HG02623 (cell line): ENCODE measurements at regions not wholly inside any gene's neighbourhood (a gene's known extent, or its start where the extent isn't known, plus 50 kb on each side); places are given as distances from the start of the nearest gene placed in this dataset.
A peak's percentile ranks its signal among the peaks of the same experiment; 100 is the strongest.
"Not testable (repeated sequence)": the region's sequence is repeated elsewhere in the genome, so short reads cannot be mapped to it uniquely, and the experiment has no call there.

ENCODE experiments used
- ATAC-seq: cut with Tn5 transposase; IDR thresholded peaks from one replicate; pipeline ENCODE4 v1.9.1; 2021; ENCODE audit warnings: moderate library complexity; ENCODE audit not compliant: unreplicated experiment

DNA sequence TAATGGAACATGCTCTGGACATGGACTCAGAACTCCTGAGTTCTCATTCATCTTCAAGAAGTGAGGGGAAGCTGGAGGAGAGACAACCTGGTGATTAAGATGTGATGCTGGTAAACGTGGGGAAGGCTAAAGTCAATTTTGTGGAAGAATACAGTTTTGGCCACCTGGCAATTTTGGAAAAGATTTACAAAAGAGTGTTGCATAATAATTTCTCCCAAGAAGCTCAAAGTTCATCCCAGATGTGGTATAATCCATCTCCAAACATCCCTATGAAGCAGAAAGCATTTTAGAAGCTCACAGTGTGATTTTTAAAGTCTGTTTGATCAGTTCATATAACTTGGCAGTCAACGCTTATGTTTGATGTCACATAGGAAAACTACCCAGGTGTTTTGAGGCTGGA lies 208.7 kb downstream of the LMX1A start:
- ATAC-seq: no peak

DNA sequence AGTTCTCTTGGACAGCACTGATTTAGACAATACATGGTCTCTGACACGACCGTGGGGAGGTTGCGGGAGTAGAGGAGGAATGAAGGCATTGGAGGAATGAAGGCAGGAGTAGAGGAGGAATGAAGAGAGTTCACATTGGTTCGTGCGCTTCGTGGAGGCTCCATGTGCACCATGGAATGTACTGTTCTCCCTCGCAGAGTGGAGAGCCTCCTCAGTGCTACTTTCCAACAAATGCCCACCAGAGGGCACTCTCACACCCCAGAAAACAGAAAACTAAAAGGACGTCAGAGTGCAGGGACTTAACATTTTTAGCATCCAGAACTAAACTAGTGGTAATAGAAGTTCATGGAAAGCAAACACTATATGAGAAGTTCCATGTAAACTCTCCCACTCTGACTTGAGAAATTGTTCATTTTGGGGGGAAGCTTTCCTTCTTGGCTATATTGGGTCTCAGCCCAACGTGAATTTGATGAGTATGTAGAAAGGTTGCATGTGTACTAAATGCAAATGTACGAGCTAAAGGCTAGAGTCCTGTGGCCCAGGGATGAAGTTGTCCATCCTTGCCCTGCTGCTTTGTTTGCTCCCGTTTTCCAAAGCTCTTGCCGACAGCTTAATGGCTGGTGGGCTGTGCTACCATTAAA lies 211.6 kb downstream of the LMX1A start:
- peak; percentile 67 for ATAC-seq

DNA sequence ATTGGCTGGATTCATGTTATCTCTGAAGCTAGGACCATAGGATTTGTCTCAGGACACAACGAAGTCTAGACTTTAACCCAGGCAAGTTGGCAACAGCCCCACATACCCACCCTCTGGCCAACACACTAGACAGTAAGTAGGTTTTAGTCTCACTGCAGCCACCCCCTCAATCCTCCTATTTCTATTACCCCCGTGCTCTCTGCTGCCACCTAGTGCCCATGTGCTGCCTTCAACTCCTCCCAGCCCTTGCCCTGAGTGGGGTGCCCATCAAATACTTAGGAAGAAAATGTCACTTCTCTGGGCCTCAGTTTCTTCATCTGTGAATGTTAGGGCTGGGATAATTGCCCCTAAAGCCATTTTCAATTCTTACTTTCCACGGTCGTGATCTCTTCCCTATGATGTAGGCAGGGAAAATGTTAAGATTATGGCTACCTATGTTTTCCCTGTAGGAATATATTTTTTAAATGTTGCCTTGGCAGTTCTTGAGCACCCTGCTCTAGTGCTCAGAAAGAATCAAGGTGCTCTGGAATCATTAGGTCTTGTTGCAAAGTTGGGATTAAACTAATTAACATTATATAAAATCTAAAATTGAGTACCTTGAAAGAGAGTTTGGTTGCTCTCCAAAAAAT lies 213.0 kb downstream of the LMX1A start:
- no peak for ATAC-seq

DNA sequence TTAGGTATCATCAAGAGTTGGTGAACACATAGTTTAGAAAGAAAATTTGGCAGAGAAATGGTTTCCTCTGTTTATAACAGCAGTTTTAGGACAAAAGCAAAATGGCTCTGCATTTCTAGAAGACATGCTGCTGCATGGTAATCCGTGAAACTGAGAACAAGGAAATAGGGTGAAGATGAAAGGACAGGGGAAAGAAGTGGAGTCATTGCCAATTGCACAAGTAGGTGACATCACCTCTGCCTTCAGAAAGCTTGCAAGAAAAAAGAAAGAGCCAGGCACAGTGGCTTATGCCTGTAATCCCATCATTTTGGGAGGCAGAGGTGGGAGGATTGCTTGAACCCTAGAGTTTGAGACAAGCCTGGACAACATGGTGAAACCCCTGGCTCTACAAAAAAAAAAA lies 217.6 kb downstream of the LMX1A start:
- ATAC-seq: no peak

DNA sequence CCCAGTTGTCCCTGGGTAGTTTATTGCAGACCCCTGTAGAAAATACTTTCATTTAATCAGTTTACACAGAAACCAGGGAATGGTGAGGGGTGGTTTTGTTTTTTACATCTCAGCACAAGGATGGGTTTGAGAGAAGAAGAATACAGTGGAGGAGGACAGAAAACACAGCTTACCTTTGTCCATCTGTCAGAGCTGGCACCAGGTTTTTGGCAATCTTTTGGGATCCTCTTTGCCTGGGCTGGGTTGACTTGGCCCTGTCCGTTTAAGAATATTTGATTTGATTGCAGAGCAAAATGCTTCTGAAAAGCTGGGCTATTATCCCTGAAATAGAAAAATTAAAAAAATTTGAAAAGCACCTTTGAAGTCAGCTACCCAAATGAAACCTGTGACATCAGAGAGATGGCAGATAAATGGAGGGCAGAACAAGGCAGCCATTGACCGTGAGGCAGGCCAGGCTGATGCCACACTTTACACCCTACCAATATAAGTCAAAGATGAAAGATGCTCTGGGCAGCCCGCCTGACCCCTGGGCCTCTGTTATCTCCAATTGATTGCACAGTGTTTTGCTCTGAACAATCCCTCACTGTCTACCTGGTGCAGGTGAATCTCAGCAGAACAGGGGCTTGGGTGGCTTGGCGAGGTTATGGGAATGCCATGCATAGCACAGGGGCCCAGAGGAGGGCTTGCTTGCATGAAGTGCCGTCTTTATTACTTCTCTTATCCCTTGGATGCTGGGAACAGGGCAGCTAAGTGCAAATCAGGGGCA lies 218.8 kb downstream of the LMX1A start:
- no peak for ATAC-seq

DNA sequence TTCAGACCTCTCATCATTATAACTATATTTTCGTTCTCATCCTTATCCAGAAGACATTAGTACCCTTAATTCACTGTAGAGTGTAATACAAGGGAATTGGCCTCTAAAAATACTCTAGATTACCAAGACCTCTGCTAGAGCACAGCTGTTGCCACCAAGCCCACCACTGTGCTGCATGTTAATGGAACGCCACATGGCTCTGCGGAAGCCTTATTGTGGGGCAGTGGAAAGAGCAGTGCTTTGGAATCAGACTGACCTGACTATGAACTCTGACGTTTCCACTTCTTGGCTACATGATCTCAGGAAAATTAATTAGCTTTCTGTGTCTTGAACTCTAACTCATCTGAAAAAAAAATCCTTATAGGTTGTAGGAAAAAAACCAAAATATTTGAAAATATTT lies 222.1 kb downstream of the LMX1A start:
- ATAC-seq: no peak

DNA sequence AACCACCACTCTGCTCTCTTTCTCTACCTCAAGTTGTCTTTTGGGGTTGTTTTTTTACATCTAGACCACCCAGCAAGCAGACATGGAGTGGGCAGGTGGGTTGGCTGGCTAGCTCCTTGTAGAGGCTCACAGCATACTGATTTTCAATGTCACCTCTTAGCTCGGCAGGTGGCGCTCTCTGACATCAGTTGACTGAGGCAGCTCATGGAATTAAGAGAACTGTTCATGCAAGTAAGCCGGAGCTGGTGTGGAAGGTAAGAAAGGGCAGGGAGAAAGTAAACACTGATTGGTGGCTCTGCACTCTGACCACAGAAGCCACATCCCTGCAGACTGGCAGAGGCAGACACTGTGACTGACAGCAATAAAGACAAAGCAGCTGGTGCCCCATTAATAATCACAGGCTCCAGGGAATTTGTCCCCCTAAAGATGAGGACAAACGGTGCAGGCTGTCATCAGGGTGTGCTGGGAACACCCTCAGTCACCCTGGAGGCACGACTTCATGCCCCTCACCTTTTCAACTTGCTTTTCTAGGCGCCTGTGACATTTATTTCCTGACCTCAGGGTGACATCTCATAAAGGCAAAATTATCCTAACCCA lies 226.8 kb downstream of the LMX1A start:
- ATAC-seq: peak; percentile 57

DNA sequence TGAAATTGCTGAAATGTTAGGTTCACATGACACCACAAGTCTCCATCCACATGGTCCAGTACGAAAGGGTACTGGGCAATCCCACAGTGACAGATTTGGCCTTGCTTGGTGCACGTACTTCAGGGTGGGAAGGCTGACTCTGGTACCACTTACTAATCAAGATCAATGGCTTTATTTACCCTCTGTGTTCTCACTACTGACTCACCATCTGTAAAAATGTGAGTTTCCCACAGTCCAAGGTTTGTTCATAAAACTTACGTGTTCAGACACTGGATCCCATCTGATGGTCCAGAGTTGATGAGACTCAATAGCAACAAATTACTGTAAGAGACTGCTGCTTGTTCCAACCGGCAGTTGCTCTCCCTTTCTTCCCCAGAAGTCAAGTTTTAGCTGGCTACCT lies 231.7 kb downstream of the LMX1A start:
- ATAC-seq: no peak

DNA sequence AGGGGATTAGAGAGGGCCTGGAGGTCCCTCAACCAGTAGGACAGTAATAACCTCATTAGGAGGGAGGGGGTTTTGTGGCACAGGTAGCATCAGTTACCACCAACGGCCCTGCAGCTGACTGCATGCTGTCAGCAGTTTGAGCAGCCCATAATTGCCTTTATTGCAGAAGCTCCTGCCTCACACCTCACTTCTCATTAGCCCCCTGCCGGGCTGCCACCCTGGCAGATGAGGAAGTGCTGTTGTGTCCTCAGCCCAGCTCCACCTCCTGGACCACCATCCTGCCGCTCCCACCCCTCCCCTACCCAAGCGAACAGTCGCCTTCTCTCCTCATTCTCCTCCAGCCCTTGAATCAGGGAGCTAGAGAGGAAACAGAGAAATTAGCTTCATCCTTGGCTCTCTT lies 237.4 kb downstream of the LMX1A start:
- no peak for ATAC-seq

DNA sequence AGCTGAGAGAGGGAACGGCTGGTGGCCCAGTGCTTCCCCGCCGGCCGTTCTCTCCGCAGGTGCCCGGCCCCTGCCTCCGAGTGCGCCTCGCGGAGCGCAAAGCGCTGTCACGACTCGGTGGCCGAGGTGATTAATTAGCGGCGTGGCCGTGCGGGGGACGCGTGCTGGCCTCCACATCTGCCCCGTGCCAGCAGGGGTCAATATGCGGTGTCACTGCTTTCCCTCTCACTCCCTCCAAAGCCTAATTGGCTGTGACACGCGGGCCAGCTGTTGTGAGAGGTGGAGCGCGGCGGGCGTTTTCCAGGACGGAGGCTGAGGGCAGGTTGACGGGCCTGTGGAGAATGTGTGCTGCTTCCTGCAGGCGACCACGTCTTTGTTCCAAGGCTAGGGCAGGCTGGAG lies 239.0 kb downstream of the LMX1A start:
- no peak for ATAC-seq

DNA sequence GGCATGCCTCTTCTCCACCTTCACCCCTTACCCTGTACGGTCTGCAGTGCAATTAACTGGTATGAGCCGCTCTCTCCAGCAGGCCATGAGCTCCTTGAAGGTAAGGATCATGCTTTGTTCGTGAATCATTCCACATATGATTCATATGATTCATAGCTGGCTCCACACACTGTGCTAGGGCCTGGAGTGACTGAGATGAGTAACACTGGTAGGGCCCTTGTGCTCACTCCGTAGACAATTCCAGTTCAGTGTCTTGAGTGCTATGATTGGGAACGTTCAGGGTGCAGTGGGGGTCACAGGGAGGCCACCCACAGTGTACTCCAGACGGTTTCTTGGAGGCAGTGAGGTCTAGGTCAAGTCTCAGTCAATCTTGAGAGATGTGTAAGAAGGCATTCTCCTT lies 239.8 kb downstream of the LMX1A start:
- no peak for ATAC-seq

DNA sequence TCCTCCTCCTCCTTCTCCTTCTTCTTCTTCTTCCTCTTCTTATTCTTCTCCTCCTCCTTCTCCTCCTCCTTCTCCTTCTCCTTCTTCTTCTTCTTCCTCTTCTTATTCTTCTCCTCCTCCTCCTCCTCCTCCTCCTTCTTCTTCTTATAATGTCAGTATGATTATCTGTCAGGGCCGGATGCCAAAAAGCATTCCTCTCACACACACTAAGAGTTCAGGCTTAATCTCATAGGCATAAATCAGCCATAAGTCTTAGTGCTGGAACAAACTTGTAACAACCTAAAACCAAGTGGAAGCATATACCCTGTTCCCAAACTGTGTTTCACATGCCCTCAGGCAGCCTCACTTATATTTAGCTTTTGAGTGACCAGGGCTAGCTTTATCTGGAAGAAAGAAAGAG lies 240.3 kb downstream of the LMX1A start:
- no peak for ATAC-seq

DNA sequence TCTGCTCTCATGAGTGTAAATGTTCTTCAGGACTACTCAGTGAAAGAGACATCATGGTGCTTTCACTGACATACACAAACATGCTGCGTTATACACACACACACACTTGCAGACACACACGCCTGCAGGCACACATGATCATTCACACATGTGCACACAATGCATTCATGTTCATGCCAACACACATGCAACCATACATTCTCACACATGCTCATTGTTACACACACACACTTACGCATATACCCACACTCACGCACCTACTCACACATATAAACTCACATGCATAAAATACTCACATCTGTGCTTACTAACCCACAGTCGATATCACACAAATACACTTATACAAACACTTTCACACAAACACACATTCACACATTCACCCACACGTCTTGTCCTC lies 241.6 kb downstream of the LMX1A start:
- ATAC-seq: no peak

DNA sequence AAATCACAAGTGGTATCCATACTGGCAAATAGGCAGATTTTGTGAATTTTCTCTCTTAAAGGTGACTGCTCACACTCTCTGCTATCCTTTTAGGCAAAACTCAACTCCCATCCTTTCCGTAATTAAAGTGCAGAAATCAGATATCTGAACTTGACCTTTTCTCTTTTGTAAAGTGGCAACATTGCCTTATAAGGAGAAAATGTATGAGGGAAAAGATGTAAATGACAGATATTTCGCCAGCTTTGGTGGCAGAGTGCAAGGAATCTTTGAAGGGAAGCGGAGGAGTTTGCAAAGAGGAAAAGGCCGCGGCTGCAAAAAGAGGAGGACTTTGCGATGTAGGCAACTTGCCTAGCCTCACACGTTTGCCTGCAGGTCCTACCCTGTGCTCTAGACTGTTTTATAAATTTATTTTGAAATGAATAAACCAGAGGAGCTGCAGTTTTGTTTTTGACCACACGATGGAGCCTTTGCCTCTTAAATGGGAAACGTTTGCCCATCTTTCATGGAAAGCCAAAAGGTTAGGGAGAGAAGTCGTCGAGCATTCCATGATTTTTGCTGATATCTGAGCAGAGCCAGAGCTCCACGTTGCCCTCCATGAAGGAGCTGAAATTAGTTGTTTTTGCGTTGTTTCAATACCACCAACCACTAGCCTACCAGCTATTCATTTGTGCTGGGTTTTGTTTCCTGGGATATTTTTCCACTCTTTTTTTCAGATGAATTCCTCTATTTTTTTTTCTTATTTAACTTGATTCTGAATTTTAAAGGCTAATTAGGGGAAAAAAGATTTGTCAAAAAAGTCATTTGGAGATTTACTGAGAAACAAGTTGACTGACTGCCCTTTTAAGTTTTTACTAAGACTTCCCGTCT lies 242.3 kb downstream of the LMX1A start:
- ATAC-seq: no peak

DNA sequence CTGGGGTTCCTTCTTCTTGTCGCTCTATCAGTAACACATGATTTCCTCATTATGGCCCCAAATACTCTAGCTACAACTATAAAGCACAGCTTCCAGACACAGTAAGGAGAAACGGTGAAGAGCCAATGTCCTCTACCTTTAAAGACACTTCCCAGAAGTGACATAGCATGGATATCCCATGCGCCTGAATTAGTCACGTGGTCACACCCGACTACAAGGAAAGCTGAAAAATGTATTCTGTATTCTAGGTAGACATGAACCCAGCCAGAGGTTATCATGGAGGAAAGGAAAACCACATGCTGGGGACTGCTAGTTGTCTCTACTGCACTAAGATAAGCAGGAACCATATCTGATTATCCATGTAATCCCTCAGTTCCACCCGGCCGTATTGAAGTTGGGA lies 244.3 kb downstream of the LMX1A start:
- no peak for ATAC-seq

DNA sequence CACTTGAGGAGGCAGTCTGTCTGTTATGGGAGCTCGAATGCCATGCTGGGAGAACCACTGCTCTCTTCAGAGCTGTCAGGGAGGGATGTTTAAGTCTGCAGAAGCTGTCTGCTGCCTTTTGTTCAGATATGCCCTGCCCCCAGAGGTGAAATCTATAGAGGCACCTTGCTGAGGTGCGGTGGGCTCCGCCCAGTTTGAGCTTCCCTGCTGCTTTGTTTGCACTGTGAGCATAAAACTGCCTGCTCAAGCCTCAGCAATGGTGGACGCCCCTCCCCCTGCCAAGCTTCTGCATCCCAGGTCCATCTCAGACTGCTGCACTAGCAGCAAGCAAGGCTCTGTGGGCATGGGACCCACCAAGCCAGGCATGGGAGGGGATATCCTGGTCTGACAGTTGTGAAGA lies 247.5 kb downstream of the LMX1A start:
- ATAC-seq: no peak

DNA sequence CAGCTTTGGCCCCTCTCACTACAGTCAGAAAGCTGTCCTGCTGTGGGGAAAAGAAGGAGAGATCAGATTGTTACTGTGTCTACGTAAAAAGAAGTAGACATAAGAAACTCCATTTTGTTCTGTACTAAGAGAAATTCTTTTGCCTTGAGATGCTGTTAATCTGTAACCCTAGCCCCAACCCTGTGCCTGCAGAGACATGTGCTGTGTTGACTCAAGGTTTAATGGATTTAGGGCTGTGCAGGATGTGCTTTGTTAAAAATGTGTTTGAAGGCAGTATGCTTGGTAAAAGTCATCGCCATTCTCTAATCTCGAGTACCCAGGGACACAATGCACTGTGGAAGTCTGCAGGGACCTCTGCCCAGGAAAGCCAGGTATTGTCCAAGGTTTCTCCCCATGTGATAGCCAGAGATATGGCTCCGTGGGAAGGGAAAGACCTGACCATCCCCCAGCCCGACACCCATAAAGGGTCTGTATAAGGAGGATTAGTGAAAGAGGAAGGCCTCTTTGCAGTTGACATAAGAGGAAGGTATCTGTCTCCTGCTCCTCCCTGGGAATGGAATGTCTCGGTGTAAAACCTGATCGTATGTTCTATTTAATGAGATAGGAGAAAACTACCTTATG lies 263.9 kb downstream of the LMX1A start:
- ATAC-seq: not testable (repeated sequence)

DNA sequence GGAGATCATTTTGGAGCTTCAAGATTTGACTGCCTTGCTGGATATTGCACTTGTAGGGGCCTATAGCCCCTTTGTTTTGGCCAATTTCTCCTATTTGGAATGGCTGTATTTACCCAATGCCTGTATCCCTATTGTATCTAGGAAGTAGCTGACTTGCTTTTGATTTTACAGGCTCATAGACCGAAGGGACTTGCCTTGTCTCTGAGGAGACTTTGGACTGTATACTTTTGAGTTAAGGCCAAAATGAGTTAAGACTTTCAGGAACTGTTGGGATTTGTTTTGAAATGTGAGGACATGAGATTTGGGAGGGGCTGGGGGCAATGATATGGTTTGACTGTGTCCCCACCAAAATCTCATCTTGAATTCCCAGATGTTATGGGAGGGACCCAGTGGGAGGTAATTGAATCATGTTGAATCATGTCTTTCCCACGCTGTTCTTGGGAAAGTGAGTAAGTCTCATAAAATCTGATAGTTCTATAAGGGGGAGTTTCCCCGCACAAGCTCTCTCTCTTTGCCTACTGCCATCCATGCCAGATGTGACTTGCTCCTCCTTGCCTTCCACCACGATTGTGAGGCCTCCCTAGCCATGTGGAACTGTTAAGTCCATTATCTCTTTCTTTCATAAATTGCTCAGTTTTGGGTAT lies 276.1 kb downstream of the LMX1A start:
- no peak for ATAC-seq

DNA sequence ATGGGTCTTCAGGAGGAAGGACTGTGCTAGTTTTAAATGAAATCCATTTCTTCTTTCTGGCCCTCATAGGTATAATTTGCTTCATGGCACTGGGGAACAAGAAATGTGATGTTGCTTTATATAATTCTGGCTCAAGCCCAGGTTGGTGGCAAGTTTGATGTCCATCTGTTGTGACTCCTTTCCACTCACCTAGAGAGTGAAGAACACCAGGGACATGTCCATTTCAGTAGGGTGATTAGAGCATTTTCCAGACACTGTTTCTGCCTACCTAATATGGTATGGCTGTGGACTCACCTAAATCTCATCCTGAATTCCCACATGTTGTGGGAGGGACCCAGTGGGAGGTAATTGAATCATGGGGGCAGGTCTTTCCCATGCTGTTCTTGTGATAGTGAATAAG lies 278.1 kb downstream of the LMX1A start:
- ATAC-seq: no peak

DNA sequence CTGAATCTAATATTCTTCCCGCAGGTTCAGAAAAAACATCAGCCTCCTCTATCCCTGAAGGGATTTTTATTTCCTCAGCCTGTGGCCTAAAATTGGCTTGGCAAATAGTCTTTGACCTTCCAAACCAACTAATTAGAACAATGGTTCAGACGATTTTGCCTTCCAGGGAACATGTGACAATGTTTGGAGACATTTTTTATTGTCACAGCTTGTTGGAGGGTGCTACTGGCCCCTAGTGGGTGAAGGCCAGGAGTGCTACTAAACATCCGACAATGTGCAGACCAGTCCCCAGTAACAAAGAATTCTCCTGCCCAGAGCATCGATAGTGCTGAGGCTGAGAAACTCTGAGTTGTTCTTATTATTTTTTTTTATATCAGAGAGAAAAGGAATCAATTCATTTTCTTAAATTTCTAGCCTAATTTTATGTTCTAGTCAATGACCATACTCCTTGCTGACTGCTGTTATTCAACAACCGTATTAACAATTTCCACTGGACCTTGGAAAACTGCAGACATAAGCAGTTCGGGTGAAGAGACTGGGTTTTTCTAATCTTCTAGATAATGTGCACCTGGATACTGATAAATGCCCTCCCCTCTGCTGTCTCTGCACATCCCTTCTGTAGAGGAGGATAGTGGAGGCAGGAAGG lies 280.7 kb downstream of the LMX1A start:
- no peak for ATAC-seq
